HFFc6 (cell line): ENCODE measurements at regions not wholly inside any gene's neighbourhood (a gene's known extent, or its start where the extent isn't known, plus 50 kb on each side); places are given as distances from the start of the nearest gene placed in this dataset.

Experiments used
- DNase-seq: peaks from one replicate; pipeline ENCODE4 v3.0.0-alpha.2; 2018
- H3K27ac Mint-ChIP-seq: 2 replicates; pipeline ENCODE4 v1.8.0; 2020; ENCODE audit warnings: mild to moderate bottlenecking, mixed read lengths
- H3K27me3 Mint-ChIP-seq: 2 replicates; pipeline ENCODE4 v1.8.0; 2021; ENCODE audit warnings: mild to moderate bottlenecking, moderate library complexity, mixed read lengths; ENCODE audit not compliant: insufficient read depth
- H3K36me3 Mint-ChIP-seq: 2 replicates; pipeline ENCODE4 v1.8.0; 2021; ENCODE audit warnings: low read depth, mixed read lengths
- H3K4me1 Mint-ChIP-seq: 2 replicates; pipeline ENCODE4 v1.8.0; 2020; ENCODE audit warnings: low read depth, mixed read lengths
- H3K4me3 Mint-ChIP-seq: 2 replicates; pipeline ENCODE4 v1.8.0; 2020; ENCODE audit warnings: mild to moderate bottlenecking, moderate library complexity, mixed read lengths
- H3K9me3 Mint-ChIP-seq: 2 replicates; pipeline ENCODE4 v1.8.0; 2020; ENCODE audit warnings: mild to moderate bottlenecking, mixed read lengths
- CTCF ChIP-seq: fragments of 200-600 bp; sonication (generic); IDR thresholded peaks from 2 replicates; pipeline ENCODE4 v1.5.0; 2021; ENCODE audit warnings: antibody characterized with exemption, mild to moderate bottlenecking

DNA sequence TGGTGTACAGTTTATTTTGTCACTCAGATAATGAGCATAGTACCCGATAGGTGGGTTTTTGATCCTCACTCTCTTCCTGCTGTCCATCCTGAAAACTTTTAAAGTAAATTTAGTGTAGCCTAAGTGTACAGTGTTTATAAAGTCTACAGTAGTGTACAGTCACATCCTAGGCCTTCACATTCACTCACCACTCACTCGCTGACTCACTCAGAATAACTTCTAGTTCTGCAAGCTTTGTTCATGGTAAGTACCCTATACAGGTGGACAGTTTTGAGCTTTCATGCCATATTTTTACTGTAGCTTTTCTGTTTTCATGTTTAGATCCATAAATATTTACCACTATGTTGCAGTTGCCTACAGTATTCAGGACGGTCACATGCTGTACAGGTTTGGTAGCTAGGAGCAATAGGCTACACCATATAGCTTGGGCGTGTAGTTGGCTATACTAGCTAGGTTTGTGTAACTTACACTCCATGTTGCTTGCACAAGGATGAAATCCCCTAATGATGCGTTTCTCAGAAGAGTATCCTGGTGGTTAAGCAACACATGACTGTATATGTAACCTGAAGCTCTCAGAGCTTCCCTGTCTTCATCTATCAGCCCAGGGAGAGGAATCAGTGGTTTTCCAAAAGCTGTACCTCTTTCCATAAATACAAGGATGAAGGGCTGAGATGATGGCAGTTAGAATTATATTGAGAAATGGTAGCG is 87.6 kb upstream of the SLC25A26 start:
- H3K4me1 Mint-ChIP-seq: peaks cover 24% of the 10 kb centered on the region
- TF ChIP-seq CTCF: no peak
- no peaks in the 10 kb centered on the region for H3K36me3 Mint-ChIP-seq
- peak overlapping the region; percentile 46 for H3K4me3 Mint-ChIP-seq
- no peaks in the 10 kb centered on the region for H3K9me3 Mint-ChIP-seq
- DNase-seq: peak; percentile 79
- peak overlapping the region; percentile 70 for H3K27ac Mint-ChIP-seq
- H3K27me3 Mint-ChIP-seq: no peaks in the 10 kb centered on the region

DNA sequence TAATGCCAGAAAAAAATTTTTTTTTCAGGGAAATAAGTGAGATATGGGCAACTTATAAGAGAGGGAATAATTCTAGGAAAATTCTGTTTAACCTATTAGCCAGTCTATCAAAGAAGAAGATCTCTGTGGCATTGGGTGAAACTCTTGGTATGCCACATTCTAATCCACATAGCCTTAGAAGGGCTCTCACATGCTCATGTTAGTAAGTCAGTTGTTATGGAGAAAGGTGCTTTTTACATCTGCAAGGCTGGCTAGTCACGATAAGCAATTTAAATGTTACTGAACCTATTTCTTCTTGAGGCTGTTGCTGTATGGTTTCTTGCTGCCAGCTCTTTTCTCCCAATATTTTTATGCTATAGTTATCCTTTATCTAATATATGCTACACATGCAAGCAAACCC is 89.9 kb upstream of the MAGI1 start:
- no peak for DNase-seq
- no peak overlapping the region for H3K27ac Mint-ChIP-seq
- H3K36me3 Mint-ChIP-seq: no peaks in the 10 kb centered on the region
- no peaks in the 10 kb centered on the region for H3K9me3 Mint-ChIP-seq
- H3K27me3 Mint-ChIP-seq: no peaks in the 10 kb centered on the region
- peaks cover 16% of the 10 kb centered on the region for H3K4me1 Mint-ChIP-seq
- no peak overlapping the region for H3K4me3 Mint-ChIP-seq
- no peak for TF ChIP-seq CTCF

DNA sequence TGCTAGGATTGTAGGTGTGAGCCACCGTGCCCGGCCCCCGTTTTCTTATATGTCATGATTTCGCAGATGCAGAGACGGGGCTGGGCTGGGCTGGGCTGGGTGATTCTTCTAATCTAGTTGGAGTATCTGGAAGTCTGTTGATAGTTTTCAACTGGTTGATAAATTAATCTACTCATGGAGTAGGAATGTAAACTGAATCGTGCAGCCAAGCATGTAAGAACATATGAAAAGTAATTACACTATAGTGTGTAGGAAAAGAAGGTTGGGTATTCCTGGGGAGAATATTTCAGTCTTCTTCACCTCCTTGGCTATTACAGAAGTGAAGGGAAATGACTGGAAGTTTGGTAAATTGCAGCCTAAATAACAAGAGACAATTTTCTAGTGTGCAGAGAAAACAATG is 82.6 kb upstream of the MAGI1 start:
- H3K9me3 Mint-ChIP-seq: no peaks in the 10 kb centered on the region
- no peaks in the 10 kb centered on the region for H3K27me3 Mint-ChIP-seq
- no peaks in the 10 kb centered on the region for H3K36me3 Mint-ChIP-seq
- peak; percentile 71 for DNase-seq
- H3K4me1 Mint-ChIP-seq: peaks cover 36% of the 10 kb centered on the region
- TF ChIP-seq CTCF: no peak
- no peak overlapping the region for H3K4me3 Mint-ChIP-seq
- H3K27ac Mint-ChIP-seq: peak overlapping the region; percentile 19; the same call in 1 of the 2 replicates

GRCh38 chr3:66115858-66116654 is 77.3 kb upstream of the MAGI1 start:
- Mint-ChIP-seq H3K36me3 (no peaks in the 10 kb centered on the region), H3K27ac (peak overlapping the region; percentile 91), H3K4me1 (peaks cover 57% of the 10 kb centered on the region), H3K9me3 (no peaks in the 10 kb centered on the region), H3K27me3 (peaks cover 3% of the 10 kb centered on the region; the same call in 1 of the 2 replicates), H3K4me3 (peak overlapping the region; percentile 54)
- no peak for TF ChIP-seq CTCF
- DNase-seq: peak; percentile 93

- DNase-seq: peak; percentile 27
- Mint-ChIP-seq H3K9me3 (no peaks in the 10 kb centered on the region), H3K4me1 (peaks cover 42% of the 10 kb centered on the region), H3K36me3 (no peaks in the 10 kb centered on the region), H3K27me3 (peaks cover 3% of the 10 kb centered on the region; the same call in 1 of the 2 replicates), H3K4me3 (no peak overlapping the region), H3K27ac (peak overlapping the region; percentile 11; the same call in 1 of the 2 replicates)
- TF ChIP-seq CTCF: no peak
These were observed 74.8 kb upstream of the MAGI1 start for GRCh38 chr3:66113542-66113941.
